ENCODE measurements at regions not wholly inside any gene's neighbourhood (a gene's known extent, or its start where the extent isn't known, plus 50 kb on each side); places are given as distances from the start of the nearest gene placed in this dataset.

DNA sequence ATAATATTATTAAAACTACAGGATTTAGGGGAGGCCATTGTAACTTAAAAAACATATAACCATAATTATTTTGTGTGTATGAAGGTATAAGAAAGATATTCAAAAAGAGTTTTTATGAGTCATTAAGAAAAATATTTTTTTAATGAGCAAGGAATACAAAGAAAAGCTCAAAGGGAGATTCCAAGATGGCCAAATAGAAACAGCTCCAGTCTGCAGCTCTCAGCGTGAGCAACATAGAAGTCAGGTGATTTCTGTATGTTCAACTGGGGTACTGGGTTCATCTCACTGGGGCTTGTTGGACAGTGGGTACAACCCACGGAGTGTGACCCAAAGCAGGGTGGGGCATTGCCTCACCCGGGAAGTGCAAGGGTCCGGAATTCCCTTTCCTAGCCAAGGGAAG lies 336.1 kb downstream of the TBL1XR1 start:
- H3K4me3 Mint-ChIP-seq, result no peak overlapping the region
- peaks cover 4% of the 10 kb centered on the region for H3K27me3 Mint-ChIP-seq (ENCODE audit: insufficient read depth)
- no peak for DNase-seq
- no peaks in the 10 kb centered on the region for H3K36me3 Mint-ChIP-seq (ENCODE audit: low read depth)
- H3K9me3 Mint-ChIP-seq, result peaks cover 5% of the 10 kb centered on the region; the same call in 1 of the 2 replicates
- no peaks in the 10 kb centered on the region for H3K4me1 Mint-ChIP-seq (ENCODE audit: low read depth)
- H3K27ac Mint-ChIP-seq, result no peak overlapping the region
- TF ChIP-seq CTCF (IDR thresholded peaks at IDR 0.05), result no peak

DNA sequence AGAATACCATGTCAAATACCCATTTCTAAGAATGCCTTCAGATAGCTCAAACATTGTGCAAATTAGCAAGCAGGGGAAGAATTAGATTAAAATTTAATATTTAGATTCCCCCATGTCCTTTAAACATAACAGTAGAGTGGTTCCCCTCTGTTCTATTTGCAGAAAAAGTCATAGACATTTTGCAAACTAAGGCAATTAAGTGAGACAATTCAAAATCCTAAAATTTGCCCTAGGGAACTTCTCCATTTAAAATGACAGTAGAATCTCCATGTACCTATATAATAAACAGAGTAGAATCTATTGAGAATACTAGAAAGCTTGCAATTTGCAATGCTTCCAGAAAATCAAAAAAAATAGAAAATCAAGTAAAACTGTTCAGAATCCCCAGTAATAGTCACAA lies 340.6 kb downstream of the TBL1XR1 start:
- no peaks in the 10 kb centered on the region; the same call in 1 of the 2 replicates for H3K27me3 Mint-ChIP-seq (ENCODE audit: insufficient read depth)
- no peak for TF ChIP-seq CTCF (IDR thresholded peaks at IDR 0.05)
- DNase-seq, result no peak
- H3K4me3 Mint-ChIP-seq, result no peak overlapping the region
- no peaks in the 10 kb centered on the region for H3K4me1 Mint-ChIP-seq (ENCODE audit: low read depth)
- H3K36me3 Mint-ChIP-seq (ENCODE audit: low read depth), result no peaks in the 10 kb centered on the region
- H3K27ac Mint-ChIP-seq, result no peak overlapping the region
- H3K9me3 Mint-ChIP-seq, result peaks cover 5% of the 10 kb centered on the region; the same call in 1 of the 2 replicates

DNA sequence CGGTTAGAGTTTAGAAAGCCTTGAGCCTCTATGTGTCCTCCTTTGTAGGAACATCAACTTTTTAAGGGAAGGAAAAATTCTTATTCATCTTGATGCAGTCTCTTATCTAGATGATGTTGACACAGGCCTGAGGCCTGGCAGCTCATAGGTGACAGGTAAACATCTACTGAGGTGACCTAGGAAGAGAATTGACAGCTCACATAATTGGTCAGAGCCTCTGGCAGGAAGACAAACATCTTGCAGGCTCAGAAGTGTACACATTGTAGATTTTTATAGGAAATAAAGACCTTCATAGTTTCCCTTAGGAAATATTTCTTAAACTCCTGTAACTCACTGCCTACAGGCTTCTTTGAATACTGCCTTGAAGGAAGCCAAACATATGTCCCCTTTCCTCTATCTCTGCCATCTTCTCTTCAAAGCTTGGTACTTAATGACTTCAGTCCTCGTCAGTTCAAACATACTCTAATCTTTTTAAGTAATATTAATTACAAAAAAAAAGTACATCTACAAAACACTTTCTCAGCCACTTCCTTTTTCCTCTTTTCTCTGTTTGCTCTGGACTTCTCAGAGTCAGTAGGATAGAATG lies 341.3 kb downstream of the TBL1XR1 start:
- H3K27me3 Mint-ChIP-seq (ENCODE audit: insufficient read depth), result no peaks in the 10 kb centered on the region; the same call in 1 of the 2 replicates
- H3K4me3 Mint-ChIP-seq, result no peak overlapping the region
- peaks cover 5% of the 10 kb centered on the region; the same call in 1 of the 2 replicates for H3K9me3 Mint-ChIP-seq
- no peaks in the 10 kb centered on the region for H3K36me3 Mint-ChIP-seq (ENCODE audit: low read depth)
- H3K27ac Mint-ChIP-seq, result no peak overlapping the region
- H3K4me1 Mint-ChIP-seq (ENCODE audit: low read depth), result no peaks in the 10 kb centered on the region
- TF ChIP-seq CTCF (IDR thresholded peaks at IDR 0.05), result no peak
- no peak for DNase-seq

- no peaks in the 10 kb centered on the region for H3K36me3 Mint-ChIP-seq (ENCODE audit: low read depth)
- H3K9me3 Mint-ChIP-seq, result peaks cover 5% of the 10 kb centered on the region; the same call in 1 of the 2 replicates
- no peaks in the 10 kb centered on the region; the same call in 1 of the 2 replicates for H3K27me3 Mint-ChIP-seq (ENCODE audit: insufficient read depth)
- H3K27ac Mint-ChIP-seq, result no peak overlapping the region
- H3K4me1 Mint-ChIP-seq (ENCODE audit: low read depth), result no peaks in the 10 kb centered on the region
- no peak overlapping the region for H3K4me3 Mint-ChIP-seq
- DNase-seq, result no peak
- no peak for TF ChIP-seq CTCF (IDR thresholded peaks at IDR 0.05)
Observed at GRCh38 chr3:176855213-176855612, 342.1 kb downstream of the TBL1XR1 start.

DNA sequence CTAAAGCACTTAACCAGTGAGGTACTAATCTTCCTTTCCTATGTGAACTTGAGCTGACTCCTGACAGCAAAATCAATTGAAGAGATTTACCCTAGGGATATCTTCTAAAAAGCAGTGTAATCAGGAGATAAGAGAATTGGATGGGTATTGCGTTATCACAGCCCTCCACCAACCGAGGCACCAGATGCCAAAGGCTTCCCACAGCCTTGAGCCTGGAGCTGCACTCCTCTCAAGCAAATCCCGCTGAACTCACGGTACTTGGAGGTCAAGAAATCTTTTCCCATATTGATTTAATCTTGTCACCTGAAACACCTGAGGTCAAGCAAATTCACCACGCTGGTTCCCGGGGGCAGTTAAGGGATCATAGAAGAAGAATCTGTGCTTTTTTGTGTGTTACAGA lies 346.8 kb downstream of the TBL1XR1 start:
- Mint-ChIP-seq H3K4me3 (no peak overlapping the region), H3K4me1 (ENCODE audit: low read depth) (no peaks in the 10 kb centered on the region), H3K27me3 (ENCODE audit: insufficient read depth) (no peaks in the 10 kb centered on the region), H3K36me3 (ENCODE audit: low read depth) (no peaks in the 10 kb centered on the region), H3K27ac (no peak overlapping the region), H3K9me3 (no peaks in the 10 kb centered on the region)
- no peak for DNase-seq
- TF ChIP-seq CTCF (IDR thresholded peaks at IDR 0.05), result no peak
